ENCODE measurements at regions not wholly inside any gene's neighbourhood (a gene's known extent, or its start where the extent isn't known, plus 50 kb on each side); places are given as distances from the start of the nearest gene placed in this dataset.

- DNase-seq (ENCODE audit: low read depth) (no peak), FAIRE-seq (no peak)
- no peaks in the 10 kb centered on the region for H3K27me3 ChIP-seq (ENCODE audit: control insufficient read depth, insufficient read depth, low read length)
- TF ChIP-seq CTCF (IDR thresholded peaks at IDR 0.05; ENCODE audit: insufficient read depth, low read length, severe bottlenecking) = no peak
- no peaks in the 10 kb centered on the region for H3K36me3 ChIP-seq (ENCODE audit: control insufficient read depth, insufficient read depth, low read length)
- no peak overlapping the region for H3K4me3 ChIP-seq (ENCODE audit: low read depth, low read length)
These were observed 209.4 kb downstream of the DTWD2 start for GRCh38 chr5:118778941-118779340.

- H3K36me3 ChIP-seq (ENCODE audit: control insufficient read depth, insufficient read depth, low read length) = no peaks in the 10 kb centered on the region
- no peak for FAIRE-seq
- no peak for TF ChIP-seq CTCF (IDR thresholded peaks at IDR 0.05; ENCODE audit: insufficient read depth, low read length, severe bottlenecking)
- no peak overlapping the region for H3K4me3 ChIP-seq (ENCODE audit: low read depth, low read length)
- no peak for DNase-seq (ENCODE audit: low read depth)
- H3K27me3 ChIP-seq (ENCODE audit: control insufficient read depth, insufficient read depth, low read length) = no peaks in the 10 kb centered on the region
These were observed 211.1 kb downstream of the DTWD2 start for GRCh38 chr5:118777189-118777736.

GRCh38 chr5:118776755-118777154 lies 211.6 kb downstream of the DTWD2 start:
- Histone ChIP-seq H3K36me3 (ENCODE audit: control insufficient read depth, insufficient read depth, low read length) (no peaks in the 10 kb centered on the region), H3K27me3 (ENCODE audit: control insufficient read depth, insufficient read depth, low read length) (no peaks in the 10 kb centered on the region), H3K4me3 (ENCODE audit: low read depth, low read length) (no peak overlapping the region)
- FAIRE-seq (no peak), DNase-seq (ENCODE audit: low read depth) (no peak)
- TF ChIP-seq CTCF (IDR thresholded peaks at IDR 0.05; ENCODE audit: insufficient read depth, low read length, severe bottlenecking) = no peak

GRCh38 chr5:118775790-118776499 lies 212.4 kb downstream of the DTWD2 start:
- Histone ChIP-seq H3K4me3 (ENCODE audit: low read depth, low read length) (no peak overlapping the region), H3K27me3 (ENCODE audit: control insufficient read depth, insufficient read depth, low read length) (no peaks in the 10 kb centered on the region), H3K36me3 (ENCODE audit: control insufficient read depth, insufficient read depth, low read length) (no peaks in the 10 kb centered on the region)
- DNase-seq (ENCODE audit: low read depth) = no peak
- no peak for FAIRE-seq
- TF ChIP-seq CTCF (IDR thresholded peaks at IDR 0.05; ENCODE audit: insufficient read depth, low read length, severe bottlenecking) = no peak

GRCh38 chr5:118768607-118769175 lies 219.7 kb downstream of the DTWD2 start:
- DNase-seq (ENCODE audit: low read depth) (no peak), FAIRE-seq (no peak)
- Histone ChIP-seq H3K4me3 (ENCODE audit: low read depth, low read length) (no peak overlapping the region), H3K36me3 (ENCODE audit: control insufficient read depth, insufficient read depth, low read length) (no peaks in the 10 kb centered on the region), H3K27me3 (ENCODE audit: control insufficient read depth, insufficient read depth, low read length) (no peaks in the 10 kb centered on the region)
- no peak for TF ChIP-seq CTCF (IDR thresholded peaks at IDR 0.05; ENCODE audit: insufficient read depth, low read length, severe bottlenecking)

All from bronchial epithelial cell (primary cell).